Glutamatergic neuron (in vitro differentiated cells): ENCODE measurements at regions not wholly inside any gene's neighbourhood (a gene's known extent, or its start where the extent isn't known, plus 50 kb on each side); places are given as distances from the start of the nearest gene placed in this dataset.

ENCODE experiments used
- DNase-seq: peaks from one replicate; pipeline ENCODE4 v3.0.0; 2022
- H3K27ac Mint-ChIP-seq: one replicate; pipeline ENCODE4 v1.8.0; 2020; ENCODE audit warnings: mild to moderate bottlenecking, mixed read lengths, inconsistent platforms; ENCODE audit not compliant: unreplicated experiment
- H3K27me3 Mint-ChIP-seq: one replicate; pipeline ENCODE4 v1.8.0; 2020; ENCODE audit warnings: mild to moderate bottlenecking, moderate library complexity, mixed read lengths, inconsistent platforms; ENCODE audit not compliant: unreplicated experiment
- H3K36me3 Mint-ChIP-seq: one replicate; pipeline ENCODE4 v1.8.0; 2020; ENCODE audit warnings: mild to moderate bottlenecking, mixed read lengths, inconsistent platforms; ENCODE audit not compliant: unreplicated experiment
- H3K4me1 Mint-ChIP-seq: one replicate; pipeline ENCODE4 v1.8.0; 2020; ENCODE audit warnings: mild to moderate bottlenecking, low read depth, mixed read lengths, inconsistent platforms; ENCODE audit not compliant: unreplicated experiment
- H3K4me3 Mint-ChIP-seq: one replicate; pipeline ENCODE4 v1.8.0; 2020; ENCODE audit warnings: mild to moderate bottlenecking, mixed read lengths, inconsistent platforms; ENCODE audit not compliant: unreplicated experiment
- H3K9me3 Mint-ChIP-seq: one replicate; pipeline ENCODE4 v1.8.0; 2020; ENCODE audit warnings: mild to moderate bottlenecking, moderate library complexity, mixed read lengths, inconsistent platforms; ENCODE audit not compliant: unreplicated experiment
- CTCF ChIP-seq: fragments of 200-600 bp; sonication (generic); IDR thresholded peaks from one replicate; pipeline ENCODE4 v1.5.0; 2021; ENCODE audit not compliant: partially characterized antibody, unreplicated experiment

- no peaks in the 10 kb centered on the region for H3K9me3 Mint-ChIP-seq
- H3K4me3 Mint-ChIP-seq: no peak overlapping the region
- no peak for DNase-seq
- H3K36me3 Mint-ChIP-seq: peaks cover 8% of the 10 kb centered on the region
- no peak for TF ChIP-seq CTCF
- H3K27ac Mint-ChIP-seq: no peak overlapping the region
- peaks cover 2% of the 10 kb centered on the region for H3K27me3 Mint-ChIP-seq
- H3K4me1 Mint-ChIP-seq: peaks cover 16% of the 10 kb centered on the region
Measured at GRCh38 chr11:44416776-44417175, 106.8 kb upstream of the ALX4 start.

GRCh38 chr11:44417731-44418455, 108.0 kb upstream of the ALX4 start:
- Mint-ChIP-seq H3K27ac (no peak overlapping the region), H3K27me3 (peaks cover 2% of the 10 kb centered on the region), H3K4me3 (no peak overlapping the region), H3K9me3 (no peaks in the 10 kb centered on the region), H3K4me1 (peaks cover 16% of the 10 kb centered on the region), H3K36me3 (no peaks in the 10 kb centered on the region)
- TF ChIP-seq CTCF: no peak
- no peak for DNase-seq

- Mint-ChIP-seq H3K27me3 (peaks cover 2% of the 10 kb centered on the region), H3K27ac (no peak overlapping the region), H3K4me1 (peaks cover 16% of the 10 kb centered on the region), H3K36me3 (no peaks in the 10 kb centered on the region), H3K9me3 (no peaks in the 10 kb centered on the region), H3K4me3 (no peak overlapping the region)
- TF ChIP-seq CTCF: no peak
- DNase-seq: no peak
Measured at GRCh38 chr11:44418456-44418830, 108.5 kb upstream of the ALX4 start.

GRCh38 chr11:44421090-44421675, 111.2 kb upstream of the ALX4 start:
- Mint-ChIP-seq H3K4me1 (peaks cover 16% of the 10 kb centered on the region), H3K4me3 (no peak overlapping the region), H3K27ac (no peak overlapping the region), H3K36me3 (no peaks in the 10 kb centered on the region), H3K27me3 (peaks cover 5% of the 10 kb centered on the region), H3K9me3 (no peaks in the 10 kb centered on the region)
- DNase-seq: no peak
- TF ChIP-seq CTCF: no peak

GRCh38 chr11:44423289-44423688, 113.3 kb upstream of the ALX4 start:
- no peak overlapping the region for H3K4me3 Mint-ChIP-seq
- DNase-seq: no peak
- no peaks in the 10 kb centered on the region for H3K36me3 Mint-ChIP-seq
- no peak overlapping the region for H3K27ac Mint-ChIP-seq
- H3K9me3 Mint-ChIP-seq: peaks cover 2% of the 10 kb centered on the region
- no peak for TF ChIP-seq CTCF
- H3K27me3 Mint-ChIP-seq: peaks cover 5% of the 10 kb centered on the region
- peaks cover 13% of the 10 kb centered on the region for H3K4me1 Mint-ChIP-seq
